Neuron (in vitro differentiated cells): ENCODE measurements at regions not wholly inside any gene's neighbourhood (a gene's known extent, or its start where the extent isn't known, plus 50 kb on each side); places are given as distances from the start of the nearest gene placed in this dataset.
"Not testable (repeated sequence)": the region's sequence is repeated elsewhere in the genome, so short reads cannot be mapped to it uniquely, and the experiment has no call there.

Experiments used
- H2AFZ ChIP-seq: one replicate; pipeline ENCODE4 v1.6.1; 2013; ENCODE audit warnings: low read depth, mild to moderate bottlenecking, inconsistent platforms, low read length, moderate library complexity
- H3K27me3 ChIP-seq: one replicate; pipeline ENCODE4 v1.6.1; 2013; ENCODE audit warnings: low read length; ENCODE audit not compliant: insufficient read depth
- H3K36me3 ChIP-seq: one replicate; pipeline ENCODE4 v1.6.1; 2013; ENCODE audit warnings: low read length; ENCODE audit not compliant: insufficient read depth
- H3K4me1 ChIP-seq: one replicate; pipeline ENCODE4 v1.6.1; 2013; ENCODE audit warnings: low read length; ENCODE audit not compliant: insufficient read depth
- H3K4me3 ChIP-seq: 2 replicates; pipeline ENCODE4 v1.5.1; 2013; ENCODE audit warnings: mild to moderate bottlenecking, low read length, moderate library complexity
- H3K9me3 ChIP-seq: one replicate; pipeline ENCODE4 v1.6.1; 2013; ENCODE audit warnings: low read length

GRCh38 chr21:35437941-35438340 is 388.8 kb upstream of the RUNX1 start:
- H3K9me3 ChIP-seq, result no peaks in the 10 kb centered on the region
- no peak overlapping the region for H2AFZ ChIP-seq
- no peaks in the 10 kb centered on the region for H3K4me1 ChIP-seq
- H3K27me3 ChIP-seq, result no peaks in the 10 kb centered on the region
- no peaks in the 10 kb centered on the region for H3K36me3 ChIP-seq
- no peak overlapping the region for H3K4me3 ChIP-seq

GRCh38 chr21:35436899-35437298 is 387.8 kb upstream of the RUNX1 start:
- H3K4me1 ChIP-seq, result no peaks in the 10 kb centered on the region
- H3K4me3 ChIP-seq, result no peak overlapping the region
- no peaks in the 10 kb centered on the region for H3K27me3 ChIP-seq
- H3K9me3 ChIP-seq, result no peaks in the 10 kb centered on the region
- H3K36me3 ChIP-seq, result no peaks in the 10 kb centered on the region
- H2AFZ ChIP-seq, result no peak overlapping the region

- not testable (repeated sequence) for H3K4me3 ChIP-seq, H3K27me3 ChIP-seq, H3K4me1 ChIP-seq, H2AFZ ChIP-seq, H3K36me3 ChIP-seq, H3K9me3 ChIP-seq
These were observed 383.5 kb upstream of the RUNX1 start for GRCh38 chr21:35432601-35433000.

- no peaks in the 10 kb centered on the region for H3K36me3 ChIP-seq
- H3K4me3 ChIP-seq, result no peak overlapping the region
- H3K9me3 ChIP-seq, result no peaks in the 10 kb centered on the region
- no peaks in the 10 kb centered on the region for H3K4me1 ChIP-seq
- no peaks in the 10 kb centered on the region for H3K27me3 ChIP-seq
- no peak overlapping the region for H2AFZ ChIP-seq
These were observed 381.2 kb upstream of the RUNX1 start for GRCh38 chr21:35430260-35430659.

GRCh38 chr21:35428937-35429336 is 379.8 kb upstream of the RUNX1 start:
- Histone ChIP-seq H3K4me3 (no peak overlapping the region), H3K27me3 (no peaks in the 10 kb centered on the region), H2AFZ (no peak overlapping the region), H3K36me3 (no peaks in the 10 kb centered on the region), H3K4me1 (no peaks in the 10 kb centered on the region), H3K9me3 (no peaks in the 10 kb centered on the region)

GRCh38 chr21:35428489-35428888 is 379.4 kb upstream of the RUNX1 start:
- H3K9me3 ChIP-seq, result no peaks in the 10 kb centered on the region
- H2AFZ ChIP-seq, result no peak overlapping the region
- no peaks in the 10 kb centered on the region for H3K4me1 ChIP-seq
- no peaks in the 10 kb centered on the region for H3K36me3 ChIP-seq
- H3K27me3 ChIP-seq, result no peaks in the 10 kb centered on the region
- H3K4me3 ChIP-seq, result no peak overlapping the region

- Histone ChIP-seq H3K9me3 (no peaks in the 10 kb centered on the region), H3K4me3 (no peak overlapping the region), H2AFZ (no peak overlapping the region), H3K36me3 (no peaks in the 10 kb centered on the region), H3K27me3 (no peaks in the 10 kb centered on the region), H3K4me1 (no peaks in the 10 kb centered on the region)
These were observed 378.9 kb upstream of the RUNX1 start for GRCh38 chr21:35428001-35428320.

GRCh38 chr21:35427320-35428000 is 378.4 kb upstream of the RUNX1 start:
- Histone ChIP-seq H3K27me3 (no peaks in the 10 kb centered on the region), H3K36me3 (no peaks in the 10 kb centered on the region), H3K9me3 (no peaks in the 10 kb centered on the region), H3K4me3 (no peak overlapping the region), H3K4me1 (no peaks in the 10 kb centered on the region), H2AFZ (no peak overlapping the region)

- Histone ChIP-seq H3K4me1 (no peaks in the 10 kb centered on the region), H3K9me3 (no peaks in the 10 kb centered on the region), H3K36me3 (no peaks in the 10 kb centered on the region), H3K27me3 (no peaks in the 10 kb centered on the region), H2AFZ (no peak overlapping the region), H3K4me3 (no peak overlapping the region)
These were observed 377.8 kb upstream of the RUNX1 start for GRCh38 chr21:35426897-35427296.

- Histone ChIP-seq H3K4me1 (no peaks in the 10 kb centered on the region), H2AFZ (no peak overlapping the region), H3K36me3 (no peaks in the 10 kb centered on the region), H3K9me3 (no peaks in the 10 kb centered on the region), H3K27me3 (no peaks in the 10 kb centered on the region), H3K4me3 (no peak overlapping the region)
These were observed 377.4 kb upstream of the RUNX1 start for GRCh38 chr21:35426469-35426868.

- Histone ChIP-seq H3K36me3 (no peaks in the 10 kb centered on the region), H3K4me3 (no peak overlapping the region), H2AFZ (no peak overlapping the region), H3K4me1 (no peaks in the 10 kb centered on the region), H3K9me3 (no peaks in the 10 kb centered on the region), H3K27me3 (no peaks in the 10 kb centered on the region)
These were observed 375.0 kb upstream of the RUNX1 start for GRCh38 chr21:35424122-35424521.

GRCh38 chr21:35423709-35424108 is 374.6 kb upstream of the RUNX1 start:
- Histone ChIP-seq H2AFZ (no peak overlapping the region), H3K36me3 (no peaks in the 10 kb centered on the region), H3K4me1 (no peaks in the 10 kb centered on the region), H3K4me3 (no peak overlapping the region), H3K9me3 (no peaks in the 10 kb centered on the region), H3K27me3 (no peaks in the 10 kb centered on the region)

GRCh38 chr21:35422011-35422410 is 372.9 kb upstream of the RUNX1 start:
- H3K27me3 ChIP-seq, result no peaks in the 10 kb centered on the region
- no peak overlapping the region for H3K4me3 ChIP-seq
- no peaks in the 10 kb centered on the region for H3K4me1 ChIP-seq
- no peak overlapping the region for H2AFZ ChIP-seq
- no peaks in the 10 kb centered on the region for H3K36me3 ChIP-seq
- H3K9me3 ChIP-seq, result no peaks in the 10 kb centered on the region

- Histone ChIP-seq H3K4me3 (no peak overlapping the region), H2AFZ (no peak overlapping the region), H3K9me3 (no peaks in the 10 kb centered on the region), H3K27me3 (no peaks in the 10 kb centered on the region), H3K36me3 (no peaks in the 10 kb centered on the region), H3K4me1 (no peaks in the 10 kb centered on the region)
These were observed 372.1 kb upstream of the RUNX1 start for GRCh38 chr21:35421221-35421620.
